Thyroid gland (tissue), 4 donors: ENCODE measurements at regions not wholly inside any gene's neighbourhood (a gene's known extent, or its start where the extent isn't known, plus 50 kb on each side); places are given as distances from the start of the nearest gene placed in this dataset.

Experiments used
- DNase-seq, 2 donors: peaks; one replicate each; pipeline ENCODE4 v3.0.0-alpha.2; 2019
- H3K27ac ChIP-seq, 3 donors: fragments of 200-600 bp; sonication (generic); 1 replicate in 2 of 3; 2 replicates in 1 of 3; pipeline ENCODE4 v1.5.1; 2016 to 2019; ENCODE audit warnings: mild to moderate bottlenecking in 1 of 3, moderate library complexity in 1 of 3
- H3K27me3 ChIP-seq: fragments of 200-600 bp; sonication (generic); one replicate; pipeline ENCODE4 v1.5.1; 2019
- H3K36me3 ChIP-seq, 2 donors: fragments of 200-600 bp; sonication (generic); one replicate each; pipeline ENCODE4 v1.5.1; 2016 to 2019
- H3K4me1 ChIP-seq, 2 donors: fragments of 200-600 bp; sonication (generic); one replicate each; pipeline ENCODE4 v1.5.1; 2017 to 2019
- H3K4me3 ChIP-seq, 3 donors: fragments of 200-600 bp; sonication (generic); replicated peaks in 1 of 3; 1 replicate in 2 of 3; 2 replicates in 1 of 3; pipeline ENCODE4 v1.5.1; 2016; ENCODE audit warnings: mild to moderate bottlenecking in 1 of 3
- H3K9me3 ChIP-seq: fragments of 200-600 bp; sonication (generic); one replicate; pipeline ENCODE4 v1.5.1; 2017
- POLR2A ChIP-seq, 2 donors: fragments of 450-650 bp; IDR thresholded peaks; one replicate each; pipeline ENCODE4 v1.6.1; 2017; ENCODE audit warnings: antibody characterized with exemption in 2 of 2, mild to moderate bottlenecking in 2 of 2, moderate library complexity in 1 of 2
- WGBS, 2 donors: methylation state at CpG; one replicate each; pipeline ENCODE4 v1.1.5; 2017; 5-methylcytosine and 5-hydroxymethylcytosine counted together
- intact Hi-C: fragments of 100-400 bp; cut with DNase I; formaldehyde crosslinking; loops from one replicate; pipeline ENCODE4 v1.15.1; 2023
- TF ChIP-seq, protein P1 (sequence below), 6 experiments: fragments of 200-600 bp in 3 of 6; fragments of 450-650 bp in 3 of 6; sonication (generic) in 3 of 6; IDR thresholded peaks; one replicate each; pipeline ENCODE4 v1.5.1; 2016 to 2019; ENCODE audit warnings: antibody characterized with exemption in 6 of 6, mild to moderate bottlenecking in 2 of 6, inconsistent platforms in 1 of 6, moderate library complexity in 1 of 6

DNA sequence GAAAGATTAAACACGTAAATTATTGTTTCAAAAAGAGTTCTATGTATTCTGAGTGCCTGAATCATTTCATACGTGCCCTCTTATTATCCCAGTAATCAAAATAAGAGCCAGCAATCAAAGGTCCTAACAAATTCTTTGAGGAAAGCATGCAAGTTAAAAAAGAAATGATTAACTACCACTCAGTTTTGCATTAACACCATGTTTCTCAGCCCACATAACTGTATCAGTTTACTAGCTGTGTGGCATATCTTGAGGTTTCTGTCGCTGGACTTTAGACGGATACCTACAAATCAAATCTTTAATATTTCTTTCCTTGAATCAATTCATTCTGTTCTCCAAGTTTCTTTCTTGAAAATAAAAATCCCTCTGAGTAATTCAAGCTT lies 668.9 kb upstream of the CHAC2 start:
- Histone ChIP-seq H3K4me3 (no peak overlapping the region), H3K4me1 (peaks cover 0 to 4% of the 10 kb centered on the region in 2 donors), H3K27ac (no peak overlapping the region), H3K36me3 (no peaks in the 10 kb centered on the region), H3K9me3 (no peaks in the 10 kb centered on the region), H3K27me3 (no peaks in the 10 kb centered on the region)
- WGBS, 2 donors = 86 to 92% methylated on average over 4 of the region's 4 CpGs
- no peak for DNase-seq
- TF ChIP-seq, protein P1, sequence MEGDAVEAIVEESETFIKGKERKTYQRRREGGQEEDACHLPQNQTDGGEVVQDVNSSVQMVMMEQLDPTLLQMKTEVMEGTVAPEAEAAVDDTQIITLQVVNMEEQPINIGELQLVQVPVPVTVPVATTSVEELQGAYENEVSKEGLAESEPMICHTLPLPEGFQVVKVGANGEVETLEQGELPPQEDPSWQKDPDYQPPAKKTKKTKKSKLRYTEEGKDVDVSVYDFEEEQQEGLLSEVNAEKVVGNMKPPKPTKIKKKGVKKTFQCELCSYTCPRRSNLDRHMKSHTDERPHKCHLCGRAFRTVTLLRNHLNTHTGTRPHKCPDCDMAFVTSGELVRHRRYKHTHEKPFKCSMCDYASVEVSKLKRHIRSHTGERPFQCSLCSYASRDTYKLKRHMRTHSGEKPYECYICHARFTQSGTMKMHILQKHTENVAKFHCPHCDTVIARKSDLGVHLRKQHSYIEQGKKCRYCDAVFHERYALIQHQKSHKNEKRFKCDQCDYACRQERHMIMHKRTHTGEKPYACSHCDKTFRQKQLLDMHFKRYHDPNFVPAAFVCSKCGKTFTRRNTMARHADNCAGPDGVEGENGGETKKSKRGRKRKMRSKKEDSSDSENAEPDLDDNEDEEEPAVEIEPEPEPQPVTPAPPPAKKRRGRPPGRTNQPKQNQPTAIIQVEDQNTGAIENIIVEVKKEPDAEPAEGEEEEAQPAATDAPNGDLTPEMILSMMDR (IDR thresholded peaks at IDR 0.05) = no peak
- no peak for TF ChIP-seq POLR2A (IDR thresholded peaks at IDR 0.05)
- intact Hi-C loops = no loop called here

DNA sequence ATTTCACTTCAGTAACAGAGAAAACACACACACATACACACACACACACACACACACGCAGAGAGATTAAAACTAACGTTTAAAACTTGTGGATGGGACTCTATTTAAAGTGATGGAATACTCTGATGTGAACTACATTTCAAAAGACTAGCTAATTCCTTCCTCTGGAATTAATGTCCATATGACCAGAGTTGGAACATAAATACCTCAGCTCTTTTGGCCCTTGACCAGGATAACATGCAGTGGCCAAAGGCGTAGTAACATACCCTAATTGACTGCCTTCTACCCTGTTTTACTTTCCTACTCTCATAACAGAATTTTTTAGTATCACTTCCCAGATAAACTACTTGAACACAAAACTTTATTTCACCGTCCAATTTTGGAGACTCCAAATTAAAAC lies 671.3 kb upstream of the CHAC2 start:
- H3K27me3 ChIP-seq = no peaks in the 10 kb centered on the region
- TF ChIP-seq, protein P1 (IDR thresholded peaks at IDR 0.05) = no peak
- TF ChIP-seq POLR2A (IDR thresholded peaks at IDR 0.05) = no peak
- H3K36me3 ChIP-seq = no peaks in the 10 kb centered on the region
- H3K4me1 ChIP-seq = no peaks in the 10 kb centered on the region
- intact Hi-C loops = no loop called here
- H3K27ac ChIP-seq = no peak overlapping the region
- no peak overlapping the region for H3K4me3 ChIP-seq
- no peak for DNase-seq
- 79 to 81% methylated on average over 4 of the region's 4 CpGs for WGBS, 2 donors
- no peaks in the 10 kb centered on the region for H3K9me3 ChIP-seq

DNA sequence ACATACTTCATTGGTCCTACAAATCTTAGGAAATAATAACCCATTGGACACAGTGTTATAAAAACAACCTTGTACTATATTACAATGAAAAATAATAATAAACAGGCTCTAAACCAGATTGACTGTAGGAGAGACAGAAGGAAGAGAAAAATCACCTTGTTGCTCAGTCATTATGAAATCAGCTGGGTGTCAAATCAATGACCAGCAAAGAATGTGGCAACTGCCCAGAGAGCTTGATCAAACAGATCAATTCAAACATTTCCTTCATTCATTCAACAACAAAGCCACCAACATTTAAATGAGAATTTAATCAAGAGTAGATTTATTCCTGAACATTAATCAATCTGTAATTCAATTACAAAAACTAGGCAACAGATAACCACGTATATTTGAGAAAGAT lies 671.9 kb upstream of the CHAC2 start:
- DNase-seq = no peak
- Histone ChIP-seq H3K4me3 (no peak overlapping the region), H3K27ac (no peak overlapping the region), H3K36me3 (no peaks in the 10 kb centered on the region), H3K27me3 (no peaks in the 10 kb centered on the region), H3K4me1 (no peaks in the 10 kb centered on the region), H3K9me3 (no peaks in the 10 kb centered on the region)
- 81 to 90% methylated on average over 1 of the region's 1 CpG for WGBS, 2 donors
- intact Hi-C loops = no loop called here
- TF ChIP-seq, protein P1 (IDR thresholded peaks at IDR 0.05) = no peak
- TF ChIP-seq POLR2A (IDR thresholded peaks at IDR 0.05) = no peak

DNA sequence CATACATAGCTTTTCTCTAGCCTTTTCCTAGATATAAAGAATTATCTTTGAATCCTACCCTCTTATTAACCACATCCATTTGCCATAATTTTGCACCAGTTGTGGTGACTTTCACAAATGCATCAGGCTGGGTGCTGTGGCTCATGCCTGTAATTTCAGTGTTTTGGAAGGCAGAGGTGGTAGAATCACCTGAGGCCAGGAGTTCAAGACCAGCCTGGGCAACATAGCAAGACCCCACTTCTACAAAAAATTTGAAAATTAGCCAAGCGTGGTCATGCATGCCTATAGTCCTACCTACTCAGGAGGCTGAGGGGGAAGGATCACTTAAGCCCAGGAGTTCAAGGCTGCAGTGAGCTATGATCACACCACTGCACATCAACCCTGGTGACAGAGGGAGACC lies 672.4 kb upstream of the CHAC2 start:
- WGBS, 2 donors = 96 to 100% methylated on average over 1 of the region's 1 CpG
- intact Hi-C loops = no loop called here
- H3K27me3 ChIP-seq = no peaks in the 10 kb centered on the region
- H3K4me1 ChIP-seq = no peaks in the 10 kb centered on the region
- DNase-seq = no peak
- H3K9me3 ChIP-seq = no peaks in the 10 kb centered on the region
- no peaks in the 10 kb centered on the region for H3K36me3 ChIP-seq
- H3K27ac ChIP-seq = no peak overlapping the region
- no peak for TF ChIP-seq POLR2A (IDR thresholded peaks at IDR 0.05)
- TF ChIP-seq, protein P1 (IDR thresholded peaks at IDR 0.05) = no peak
- H3K4me3 ChIP-seq = no peak overlapping the region

DNA sequence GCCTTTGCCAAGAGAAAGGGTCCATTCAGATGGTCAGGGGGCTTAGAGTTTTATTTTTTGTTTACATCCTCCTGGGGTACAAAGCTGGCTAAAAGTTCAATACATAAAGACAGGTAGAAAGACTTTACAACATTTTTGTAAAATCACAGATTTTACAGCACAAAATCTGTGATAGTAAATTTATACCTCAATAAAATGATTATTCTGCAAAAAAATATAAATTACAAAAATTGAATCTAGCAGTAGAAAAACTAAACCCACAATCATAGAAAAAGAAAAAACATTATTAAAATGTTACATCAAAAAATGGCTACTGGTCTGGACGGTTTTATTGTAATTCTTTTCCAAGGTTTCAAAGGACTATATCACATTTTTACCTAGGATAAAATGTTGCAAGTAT lies 674.2 kb upstream of the CHAC2 start:
- H3K4me1 ChIP-seq = no peaks in the 10 kb centered on the region
- intact Hi-C loops = no loop called here
- no peaks in the 10 kb centered on the region for H3K27me3 ChIP-seq
- 87 to 88% methylated on average over 1 of the region's 1 CpG for WGBS, 2 donors
- H3K9me3 ChIP-seq = no peaks in the 10 kb centered on the region
- DNase-seq = no peak
- TF ChIP-seq, protein P1 (IDR thresholded peaks at IDR 0.05) = no peak
- TF ChIP-seq POLR2A (IDR thresholded peaks at IDR 0.05) = no peak
- no peak overlapping the region for H3K4me3 ChIP-seq
- no peak overlapping the region for H3K27ac ChIP-seq
- H3K36me3 ChIP-seq = no peaks in the 10 kb centered on the region
